HG03039 (cell line): ENCODE measurements at regions not wholly inside any gene's neighbourhood (a gene's known extent, or its start where the extent isn't known, plus 50 kb on each side); places are given as distances from the start of the nearest gene placed in this dataset.

Source experiments
- ATAC-seq: cut with Tn5 transposase; IDR thresholded peaks from one replicate; pipeline ENCODE4 v1.9.1; 2021; ENCODE audit warnings: mild to moderate bottlenecking, moderate library complexity; ENCODE audit not compliant: unreplicated experiment

GRCh38 chr18:24926649-24927048 is 425.3 kb downstream of the ZNF521 start:
- ATAC-seq, result no peak

GRCh38 chr18:24928301-24928878 is 423.6 kb downstream of the ZNF521 start:
- no peak for ATAC-seq

- ATAC-seq, result no peak
Observed at GRCh38 chr18:24930478-24930877, 421.5 kb downstream of the ZNF521 start.

GRCh38 chr18:24930971-24931370 is 421.0 kb downstream of the ZNF521 start:
- ATAC-seq, result no peak

GRCh38 chr18:24933345-24933744 is 418.6 kb downstream of the ZNF521 start:
- no peak for ATAC-seq

- ATAC-seq, result no peak
Observed at GRCh38 chr18:24934258-24934932, 417.6 kb downstream of the ZNF521 start.

- ATAC-seq, result no peak
Observed at GRCh38 chr18:24935008-24935407, 417.0 kb downstream of the ZNF521 start.

- no peak for ATAC-seq
Observed at GRCh38 chr18:24935896-24936295, 416.1 kb downstream of the ZNF521 start.

- ATAC-seq, result no peak
Observed at GRCh38 chr18:24936691-24937090, 415.3 kb downstream of the ZNF521 start.

GRCh38 chr18:24937639-24938275 is 414.2 kb downstream of the ZNF521 start:
- no peak for ATAC-seq

GRCh38 chr18:24940416-24940815 is 411.6 kb downstream of the ZNF521 start:
- no peak for ATAC-seq

- ATAC-seq, result no peak
Observed at GRCh38 chr18:24941174-24941951, 410.6 kb downstream of the ZNF521 start.

GRCh38 chr18:24942144-24942543 is 409.8 kb downstream of the ZNF521 start:
- no peak for ATAC-seq

- no peak for ATAC-seq
Observed at GRCh38 chr18:24947521-24948305, 404.3 kb downstream of the ZNF521 start.

GRCh38 chr18:24949908-24950307 is 402.1 kb downstream of the ZNF521 start:
- ATAC-seq, result no peak

GRCh38 chr18:24954341-24954740 is 397.6 kb downstream of the ZNF521 start:
- no peak for ATAC-seq

- no peak for ATAC-seq
Observed at GRCh38 chr18:24958001-24958400, 394.0 kb downstream of the ZNF521 start.

- ATAC-seq, result no peak
Observed at GRCh38 chr18:24959051-24959476, 392.9 kb downstream of the ZNF521 start.

GRCh38 chr18:24964216-24964615 is 387.8 kb downstream of the ZNF521 start:
- ATAC-seq, result peak; percentile 94

GRCh38 chr18:24968238-24968775 is 383.7 kb downstream of the ZNF521 start:
- no peak for ATAC-seq
